WTC11 (cell line): ENCODE measurements at regions not wholly inside any gene's neighbourhood (a gene's known extent, or its start where the extent isn't known, plus 50 kb on each side); places are given as distances from the start of the nearest gene placed in this dataset.

Experiments used
- ATAC-seq: fragments of 200-7000 bp; cut with Tn5 transposase; 2 replicates; pipeline ENCODE4 v1.10.0; 2021; ENCODE audit warnings: mild to moderate bottlenecking, moderate library complexity
- CTCF ChIA-PET: fragments of 300-600 bp; sonication (Branson Sonifier 250); formaldehyde crosslinking; loops from one replicate; lab custom pipeline; 2021; ENCODE audit warnings: antibody characterized with exemption; lab: Charles Lee
- POLR2A ChIA-PET: fragments of 350-600 bp; sonication (Branson Sonifier 250); formaldehyde crosslinking; loops from one replicate; lab custom pipeline; 2021; ENCODE audit warnings: antibody characterized with exemption; lab: Charles Lee
- DNase-seq: peaks from one replicate; pipeline ENCODE4 v3.0.0; 2021; ENCODE audit warnings: low spot score
- H3K27ac Mint-ChIP-seq: 2 replicates; pipeline ENCODE4 v1.8.0; 2021; ENCODE audit warnings: mixed read lengths
- H3K27me3 Mint-ChIP-seq: 2 replicates; pipeline ENCODE4 v1.8.0; 2021; ENCODE audit warnings: low read depth, mild to moderate bottlenecking, moderate library complexity, mixed read lengths
- H3K36me3 Mint-ChIP-seq: 2 replicates; pipeline ENCODE4 v1.8.0; 2021; ENCODE audit warnings: mixed read lengths
- H3K4me1 Mint-ChIP-seq: 2 replicates; pipeline ENCODE4 v1.8.0; 2022; ENCODE audit warnings: mixed read lengths
- H3K4me3 Mint-ChIP-seq: 2 replicates; pipeline ENCODE4 v1.8.0; 2021; ENCODE audit warnings: mild to moderate bottlenecking, moderate library complexity, mixed read lengths
- H3K9me3 Mint-ChIP-seq: 2 replicates; pipeline ENCODE4 v1.8.0; 2021; ENCODE audit warnings: mixed read lengths
- CBFB ChIP-seq: sonication (generic); formaldehyde crosslinking; IDR thresholded peaks from 2 replicates; pipeline ENCODE4 v1.8.1; 2022; ENCODE audit warnings: mild to moderate bottlenecking, low read depth, missing genetic modification reagents
- E2F1 ChIP-seq: sonication (generic); formaldehyde crosslinking; IDR thresholded peaks from 2 replicates; pipeline ENCODE4 v1.8.0; 2022; ENCODE audit warnings: mild to moderate bottlenecking, missing genetic modification reagents
- ESRRA ChIP-seq: sonication (generic); formaldehyde crosslinking; IDR thresholded peaks from 2 replicates; pipeline ENCODE4 v1.8.1; 2022; ENCODE audit warnings: mild to moderate bottlenecking, missing genetic modification reagents, borderline replicate concordance
- JAZF1 ChIP-seq: fragments of 250-450 bp; sonication (Bioruptor Pico); IDR thresholded peaks from 2 replicates; pipeline ENCODE4 v1.9.0; 2021; ENCODE audit warnings: moderate library complexity, mild to moderate bottlenecking, inconsistent platforms
- NFYB ChIP-seq: sonication (generic); formaldehyde crosslinking; conservative IDR thresholded peaks from 2 replicates; pipeline ENCODE4 v1.8.0; 2022; ENCODE audit warnings: low read depth, missing genetic modification reagents
- PREB ChIP-seq: sonication (generic); formaldehyde crosslinking; IDR thresholded peaks from 2 replicates; pipeline ENCODE4 v1.8.1; 2022; ENCODE audit warnings: mild to moderate bottlenecking, missing genetic modification reagents, moderate library complexity, borderline replicate concordance
- TEAD1 ChIP-seq: sonication (generic); formaldehyde crosslinking; IDR thresholded peaks from 2 replicates; pipeline ENCODE4 v1.8.0; 2022; ENCODE audit warnings: mild to moderate bottlenecking, missing genetic modification reagents
- TEAD4 ChIP-seq: sonication (generic); formaldehyde crosslinking; IDR thresholded peaks from 2 replicates; pipeline ENCODE4 v1.8.0; 2022; ENCODE audit warnings: mild to moderate bottlenecking, missing genetic modification reagents
- TP53 ChIP-seq: sonication (generic); formaldehyde crosslinking; IDR thresholded peaks from 2 replicates; pipeline ENCODE4 v1.8.1; 2023; ENCODE audit warnings: mild to moderate bottlenecking, missing genetic modification reagents
- ZBTB21 ChIP-seq: sonication (generic); formaldehyde crosslinking; IDR thresholded peaks from 2 replicates; pipeline ENCODE4 v1.8.1; 2023; ENCODE audit warnings: mild to moderate bottlenecking, missing genetic modification reagents, borderline replicate concordance
- ZNF138 ChIP-seq: sonication (generic); formaldehyde crosslinking; conservative IDR thresholded peaks from 2 replicates; pipeline ENCODE4 v1.8.1; 2022; ENCODE audit warnings: mild to moderate bottlenecking, moderate library complexity, missing genetic modification reagents
- ZNF232 ChIP-seq: sonication (generic); formaldehyde crosslinking; IDR thresholded peaks from 2 replicates; pipeline ENCODE4 v1.8.0; 2022; ENCODE audit warnings: mild to moderate bottlenecking, missing genetic modification reagents
- ZNF317 ChIP-seq: sonication (generic); formaldehyde crosslinking; IDR thresholded peaks from 2 replicates; pipeline ENCODE4 v1.8.1; 2023; ENCODE audit warnings: low read depth, mild to moderate bottlenecking, moderate library complexity, missing genetic modification reagents, borderline replicate concordance
- ZSCAN18 ChIP-seq: fragments of 250-450 bp; sonication (Bioruptor Pico); IDR thresholded peaks from 2 replicates; pipeline ENCODE4 v2.1.2; 2022; ENCODE audit warnings: mild to moderate bottlenecking, moderate library complexity
- TF ChIP-seq, protein P1 (sequence below): sonication (generic); formaldehyde crosslinking; IDR thresholded peaks from 2 replicates; pipeline ENCODE4 v1.8.0; 2022; ENCODE audit warnings: missing genetic modification reagents
- TF ChIP-seq, protein P2 (sequence below): fragments of 250-450 bp; sonication (Bioruptor Pico); conservative IDR thresholded peaks from 2 replicates; pipeline ENCODE4 v1.9.0; 2021; ENCODE audit warnings: mild to moderate bottlenecking
- TF ChIP-seq, protein P3 (sequence below): fragments of 250-450 bp; sonication (Bioruptor Pico); IDR thresholded peaks from 2 replicates; pipeline ENCODE4 v1.9.0; 2021; ENCODE audit warnings: mild to moderate bottlenecking
- TF ChIP-seq, protein P4 (sequence below): sonication (generic); formaldehyde crosslinking; IDR thresholded peaks from 2 replicates; pipeline ENCODE4 v1.8.0; 2022; ENCODE audit warnings: mild to moderate bottlenecking, missing genetic modification reagents

- no peak for DNase-seq
- peaks cover 52% of the 10 kb centered on the region for H3K36me3 Mint-ChIP-seq
- no peak overlapping the region for H3K4me3 Mint-ChIP-seq
- ATAC-seq, result no peak
- TF ChIP-seq ESRRA (CRISPR knock-in tag) (no peak), ZNF232 (CRISPR knock-in tag) (no peak), ZNF138 (CRISPR knock-in tag) (no peak), ZNF317 (CRISPR knock-in tag) (no peak), ZSCAN18 (CRISPR knock-in tag) (no peak), JAZF1 (CRISPR knock-in tag) (no peak)
- TF ChIP-seq, protein P1, sequence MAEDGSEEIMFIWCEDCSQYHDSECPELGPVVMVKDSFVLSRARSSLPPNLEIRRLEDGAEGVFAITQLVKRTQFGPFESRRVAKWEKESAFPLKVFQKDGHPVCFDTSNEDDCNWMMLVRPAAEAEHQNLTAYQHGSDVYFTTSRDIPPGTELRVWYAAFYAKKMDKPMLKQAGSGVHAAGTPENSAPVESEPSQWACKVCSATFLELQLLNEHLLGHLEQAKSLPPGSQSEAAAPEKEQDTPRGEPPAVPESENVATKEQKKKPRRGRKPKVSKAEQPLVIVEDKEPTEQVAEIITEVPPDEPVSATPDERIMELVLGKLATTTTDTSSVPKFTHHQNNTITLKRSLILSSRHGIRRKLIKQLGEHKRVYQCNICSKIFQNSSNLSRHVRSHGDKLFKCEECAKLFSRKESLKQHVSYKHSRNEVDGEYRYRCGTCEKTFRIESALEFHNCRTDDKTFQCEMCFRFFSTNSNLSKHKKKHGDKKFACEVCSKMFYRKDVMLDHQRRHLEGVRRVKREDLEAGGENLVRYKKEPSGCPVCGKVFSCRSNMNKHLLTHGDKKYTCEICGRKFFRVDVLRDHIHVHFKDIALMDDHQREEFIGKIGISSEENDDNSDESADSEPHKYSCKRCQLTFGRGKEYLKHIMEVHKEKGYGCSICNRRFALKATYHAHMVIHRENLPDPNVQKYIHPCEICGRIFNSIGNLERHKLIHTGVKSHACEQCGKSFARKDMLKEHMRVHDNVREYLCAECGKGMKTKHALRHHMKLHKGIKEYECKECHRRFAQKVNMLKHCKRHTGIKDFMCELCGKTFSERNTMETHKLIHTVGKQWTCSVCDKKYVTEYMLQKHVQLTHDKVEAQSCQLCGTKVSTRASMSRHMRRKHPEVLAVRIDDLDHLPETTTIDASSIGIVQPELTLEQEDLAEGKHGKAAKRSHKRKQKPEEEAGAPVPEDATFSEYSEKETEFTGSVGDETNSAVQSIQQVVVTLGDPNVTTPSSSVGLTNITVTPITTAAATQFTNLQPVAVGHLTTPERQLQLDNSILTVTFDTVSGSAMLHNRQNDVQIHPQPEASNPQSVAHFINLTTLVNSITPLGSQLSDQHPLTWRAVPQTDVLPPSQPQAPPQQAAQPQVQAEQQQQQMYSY, result no peak
- no peaks in the 10 kb centered on the region for H3K4me1 Mint-ChIP-seq
- H3K27ac Mint-ChIP-seq, result no peak overlapping the region
- ChIA-PET POLR2A (no interaction called here), CTCF (no interaction called here)
- H3K27me3 Mint-ChIP-seq, result peaks cover 3% of the 10 kb centered on the region; the same call in 1 of the 2 replicates
- H3K9me3 Mint-ChIP-seq, result peaks cover 57% of the 10 kb centered on the region
Measured at GRCh38 chr10:130799532-130799931, 512.0 kb downstream of the TCERG1L start.

DNA sequence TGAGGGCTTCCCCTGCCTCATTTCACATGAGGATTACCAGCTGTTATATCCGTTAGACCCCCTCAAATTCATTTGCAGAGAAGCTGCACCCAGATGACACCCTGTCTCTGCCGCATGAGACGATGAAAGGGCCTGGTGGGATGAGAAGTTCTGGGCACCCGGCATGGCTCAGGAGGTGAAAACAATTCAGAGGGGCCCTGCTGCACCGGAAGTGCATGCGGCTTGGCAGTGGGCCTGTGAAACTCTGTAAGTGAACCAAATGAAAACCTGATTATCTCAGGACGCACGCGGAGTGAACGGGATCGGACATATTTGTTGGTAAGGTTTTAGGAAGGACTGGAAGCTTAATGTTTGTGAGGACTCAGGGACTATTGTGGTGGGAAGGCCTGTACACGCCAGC, 511.2 kb downstream of the TCERG1L start:
- ChIA-PET CTCF (no interaction called here), POLR2A (no interaction called here)
- DNase-seq (no peak), ATAC-seq (no peak)
- peaks cover 58% of the 10 kb centered on the region for H3K9me3 Mint-ChIP-seq
- no peak overlapping the region for H3K27ac Mint-ChIP-seq
- H3K27me3 Mint-ChIP-seq, result peaks cover 3% of the 10 kb centered on the region
- no peaks in the 10 kb centered on the region for H3K4me1 Mint-ChIP-seq
- H3K4me3 Mint-ChIP-seq, result no peak overlapping the region
- peaks cover 57% of the 10 kb centered on the region for H3K36me3 Mint-ChIP-seq
- TF ChIP-seq, protein P2, sequence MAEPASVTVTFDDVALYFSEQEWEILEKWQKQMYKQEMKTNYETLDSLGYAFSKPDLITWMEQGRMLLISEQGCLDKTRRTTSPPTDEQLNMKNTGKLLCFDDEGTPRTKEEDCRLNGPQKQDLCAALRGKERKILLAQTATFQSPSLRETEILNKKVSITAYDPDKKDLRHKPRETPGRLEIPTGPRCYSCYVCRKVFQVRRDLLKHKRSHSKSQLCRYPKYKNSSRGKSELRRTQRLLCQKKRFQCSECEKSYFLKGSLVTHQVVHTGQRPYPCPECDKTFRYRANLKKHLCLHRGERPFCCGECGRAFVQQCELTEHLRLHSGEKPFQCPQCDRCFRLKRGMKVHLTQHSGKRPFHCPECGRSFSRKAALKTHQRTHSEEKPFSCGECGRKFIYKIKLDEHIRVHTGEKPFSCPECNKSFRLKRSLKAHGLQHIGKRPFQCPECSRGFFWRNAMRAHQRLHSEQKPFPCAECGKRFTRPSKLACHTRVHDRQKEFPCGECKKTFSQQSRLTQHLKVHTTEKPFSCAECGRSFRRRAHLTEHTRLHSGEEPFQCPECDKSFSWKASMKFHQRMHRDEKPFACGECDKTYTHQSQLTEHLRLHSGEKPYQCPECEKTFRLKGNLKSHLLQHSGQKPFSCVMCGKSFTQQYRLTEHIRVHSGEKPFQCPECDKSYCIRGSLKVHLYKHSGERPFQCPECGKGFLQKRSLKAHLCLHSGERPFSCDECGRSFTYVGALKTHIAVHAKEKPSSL, result no peak
- TF ChIP-seq CBFB (CRISPR knock-in tag) (no peak), E2F1 (CRISPR knock-in tag) (no peak), NFYB (CRISPR knock-in tag) (no peak), TP53 (CRISPR knock-in tag) (no peak), PREB (no peak), TEAD4 (no peak), ZBTB21 (CRISPR knock-in tag) (no peak), TEAD1 (CRISPR knock-in tag) (no peak), ZNF138 (CRISPR knock-in tag) (no peak)
- TF ChIP-seq, protein P3, sequence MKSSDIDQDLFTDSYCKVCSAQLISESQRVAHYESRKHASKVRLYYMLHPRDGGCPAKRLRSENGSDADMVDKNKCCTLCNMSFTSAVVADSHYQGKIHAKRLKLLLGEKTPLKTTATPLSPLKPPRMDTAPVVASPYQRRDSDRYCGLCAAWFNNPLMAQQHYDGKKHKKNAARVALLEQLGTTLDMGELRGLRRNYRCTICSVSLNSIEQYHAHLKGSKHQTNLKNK (CRISPR knock-in tag), result no peak
- TF ChIP-seq, protein P4, sequence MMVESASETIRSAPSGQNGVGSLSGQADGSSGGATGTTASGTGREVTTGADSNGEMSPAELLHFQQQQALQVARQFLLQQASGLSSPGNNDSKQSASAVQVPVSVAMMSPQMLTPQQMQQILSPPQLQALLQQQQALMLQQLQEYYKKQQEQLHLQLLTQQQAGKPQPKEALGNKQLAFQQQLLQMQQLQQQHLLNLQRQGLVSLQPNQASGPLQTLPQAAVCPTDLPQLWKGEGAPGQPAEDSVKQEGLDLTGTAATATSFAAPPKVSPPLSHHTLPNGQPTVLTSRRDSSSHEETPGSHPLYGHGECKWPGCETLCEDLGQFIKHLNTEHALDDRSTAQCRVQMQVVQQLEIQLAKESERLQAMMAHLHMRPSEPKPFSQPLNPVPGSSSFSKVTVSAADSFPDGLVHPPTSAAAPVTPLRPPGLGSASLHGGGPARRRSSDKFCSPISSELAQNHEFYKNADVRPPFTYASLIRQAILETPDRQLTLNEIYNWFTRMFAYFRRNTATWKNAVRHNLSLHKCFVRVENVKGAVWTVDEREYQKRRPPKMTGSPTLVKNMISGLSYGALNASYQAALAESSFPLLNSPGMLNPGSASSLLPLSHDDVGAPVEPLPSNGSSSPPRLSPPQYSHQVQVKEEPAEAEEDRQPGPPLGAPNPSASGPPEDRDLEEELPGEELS (CRISPR knock-in tag), result no peak
- TF ChIP-seq, protein P1, result no peak
